Smooth muscle cell (in vitro differentiated cells): ENCODE measurements at regions not wholly inside any gene's neighbourhood (a gene's known extent, or its start where the extent isn't known, plus 50 kb on each side); places are given as distances from the start of the nearest gene placed in this dataset.

Experiments used
- DNase-seq: peaks from one replicate; lab custom pipeline; 2025; ENCODE audit not compliant: unreplicated experiment; lab: John Stamatoyannopoulos, UW
- H2AFZ ChIP-seq: fragments of 200-600 bp; sonication (generic); 2 replicates; pipeline ENCODE4 v1.6.0; 2016; ENCODE audit warnings: antibody characterized with exemption, low read depth, mild to moderate bottlenecking
- H3F3A ChIP-seq: fragments of 200-600 bp; sonication (generic); 2 replicates; pipeline ENCODE4 v1.6.0; 2017; ENCODE audit warnings: antibody characterized with exemption, low read depth
- H3K27ac ChIP-seq: fragments of 200-600 bp; sonication (generic); 2 replicates; pipeline ENCODE4 v1.5.1; 2016; ENCODE audit warnings: low read depth, mild to moderate bottlenecking
- H3K27me3 ChIP-seq: fragments of 200-600 bp; sonication (generic); 2 replicates; pipeline ENCODE4 v1.6.1; 2016; ENCODE audit warnings: low read depth, mild to moderate bottlenecking
- H3K36me3 ChIP-seq: fragments of 200-600 bp; sonication (generic); 2 replicates; pipeline ENCODE4 v1.5.1; 2016; ENCODE audit warnings: low read depth
- H3K4me1 ChIP-seq: fragments of 200-600 bp; sonication (generic); 2 replicates; pipeline ENCODE4 v1.5.1; 2016; ENCODE audit warnings: low read depth
- H3K4me2 ChIP-seq: fragments of 200-600 bp; sonication (generic); 2 replicates; pipeline ENCODE4 v1.6.0; 2016; ENCODE audit warnings: mild to moderate bottlenecking
- H3K4me3 ChIP-seq: fragments of 200-600 bp; sonication (generic); 2 replicates; pipeline ENCODE4 v1.5.1; 2016; ENCODE audit warnings: mild to moderate bottlenecking
- H3K79me2 ChIP-seq: fragments of 200-600 bp; sonication (generic); 2 replicates; pipeline ENCODE4 v1.6.0; 2016; ENCODE audit warnings: low read depth, mild to moderate bottlenecking
- H3K9ac ChIP-seq: fragments of 200-600 bp; sonication (generic); 2 replicates; pipeline ENCODE4 v1.6.0; 2016; ENCODE audit warnings: low read depth
- H3K9me3 ChIP-seq: fragments of 200-600 bp; sonication (generic); replicated peaks from 2 replicates; pipeline ENCODE4 v1.5.1; 2016; ENCODE audit warnings: low read depth
- H4K20me1 ChIP-seq: fragments of 200-600 bp; sonication (generic); 2 replicates; pipeline ENCODE4 v1.6.0; 2016; ENCODE audit warnings: low read depth
- CTCF ChIP-seq: fragments of 200-600 bp; sonication (generic); IDR thresholded peaks from 2 replicates; pipeline ENCODE4 v1.5.1; 2017; ENCODE audit warnings: borderline replicate concordance, mild to moderate bottlenecking, antibody characterized with exemption; ENCODE audit not compliant: insufficient read depth, poor library complexity, severe bottlenecking
- WGBS: methylation state at CpG from one replicate; pipeline ENCODE4 v1.1.7; 2016; ENCODE audit warnings: low lambda C conversion rate; 5-methylcytosine and 5-hydroxymethylcytosine counted together

DNA sequence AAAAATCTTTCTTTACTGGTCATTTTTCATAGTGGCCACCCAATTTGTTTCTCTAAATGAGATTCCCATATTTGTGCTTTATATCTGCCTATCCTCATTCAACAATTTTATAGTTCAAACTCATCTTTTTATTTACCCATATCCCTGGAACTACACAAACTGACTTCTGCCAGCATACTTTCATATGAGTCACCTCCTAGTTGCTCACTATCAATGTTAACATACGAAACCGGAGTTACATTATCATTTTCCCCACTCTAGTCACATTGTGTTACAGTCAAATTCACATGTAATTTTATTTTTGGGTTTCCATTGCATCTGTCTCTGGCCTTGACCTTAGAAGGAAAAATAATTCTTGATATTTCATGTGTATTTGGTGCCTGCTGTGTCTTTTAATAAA is 499.4 kb downstream of the MAFB start:
- H3K36me3 ChIP-seq = no peaks in the 10 kb centered on the region
- no peaks in the 10 kb centered on the region for H3K4me1 ChIP-seq
- no peak overlapping the region for H3K4me3 ChIP-seq
- peak overlapping the region; percentile 11 for H3K4me2 ChIP-seq
- TF ChIP-seq CTCF = no peak
- H3K9me3 ChIP-seq = no peaks in the 10 kb centered on the region
- no peak for DNase-seq
- H2AFZ ChIP-seq = no peak overlapping the region
- H3K27ac ChIP-seq = no peak overlapping the region
- H4K20me1 ChIP-seq = no peaks in the 10 kb centered on the region
- 16% methylated on average over 2 of the region's 2 CpGs for WGBS
- no peaks in the 10 kb centered on the region for H3K79me2 ChIP-seq
- H3K9ac ChIP-seq = no peak overlapping the region
- no peaks in the 10 kb centered on the region for H3F3A ChIP-seq
- H3K27me3 ChIP-seq = no peaks in the 10 kb centered on the region

DNA sequence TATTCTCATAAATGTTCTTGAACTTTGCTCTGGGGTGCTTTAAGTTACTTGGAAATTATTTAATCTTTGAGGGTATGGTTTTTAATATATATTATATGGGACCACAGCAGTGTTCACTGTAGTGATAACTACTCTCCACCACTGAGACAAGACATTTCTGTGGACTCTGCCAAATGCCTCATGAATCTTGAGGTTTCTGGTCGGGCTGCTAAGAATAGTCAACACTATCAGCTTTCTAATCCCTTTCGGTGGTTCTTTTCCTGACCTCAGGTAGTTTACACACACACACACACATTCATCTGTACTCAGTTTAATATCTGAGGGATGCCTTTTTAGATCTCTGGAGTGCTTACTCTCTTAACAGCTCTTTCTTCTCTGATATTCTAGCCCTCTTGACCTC is 500.7 kb downstream of the MAFB start:
- no peaks in the 10 kb centered on the region for H3K79me2 ChIP-seq
- H3K4me2 ChIP-seq = no peak overlapping the region
- H3K27me3 ChIP-seq = no peaks in the 10 kb centered on the region
- H2AFZ ChIP-seq = no peak overlapping the region
- no peak for DNase-seq
- no peaks in the 10 kb centered on the region for H4K20me1 ChIP-seq
- H3K27ac ChIP-seq = no peak overlapping the region
- no peaks in the 10 kb centered on the region for H3K4me1 ChIP-seq
- H3K36me3 ChIP-seq = no peaks in the 10 kb centered on the region
- no peak overlapping the region for H3K4me3 ChIP-seq
- H3K9ac ChIP-seq = no peak overlapping the region
- no peaks in the 10 kb centered on the region for H3K9me3 ChIP-seq
- no peak for TF ChIP-seq CTCF
- H3F3A ChIP-seq = no peaks in the 10 kb centered on the region
- WGBS = 50% methylated on average over 2 of the region's 2 CpGs

DNA sequence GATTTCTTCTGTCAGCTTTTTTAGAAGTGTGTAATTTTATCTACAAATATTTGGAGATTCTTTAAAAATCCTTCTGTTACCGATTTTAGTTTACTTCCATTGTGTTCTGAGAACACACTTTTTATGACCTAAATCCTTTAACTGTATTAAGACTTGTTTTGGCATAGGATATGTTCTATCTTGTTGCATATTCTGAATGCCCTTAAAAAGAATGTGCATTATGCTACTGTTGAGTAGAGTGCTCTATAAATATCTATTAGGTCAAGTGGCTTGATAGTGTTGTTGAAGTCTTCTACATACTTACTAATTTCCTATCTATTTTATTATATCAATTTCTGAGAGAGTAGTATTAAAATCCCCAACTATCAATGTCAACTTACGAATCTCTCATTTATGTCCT is 502.2 kb downstream of the MAFB start:
- Histone ChIP-seq H3K36me3 (no peaks in the 10 kb centered on the region), H3K79me2 (no peaks in the 10 kb centered on the region), H3K27ac (no peak overlapping the region), H3K9ac (no peak overlapping the region), H3K4me1 (peaks cover 3% of the 10 kb centered on the region), H4K20me1 (no peaks in the 10 kb centered on the region), H3F3A (no peaks in the 10 kb centered on the region), H2AFZ (no peak overlapping the region), H3K4me2 (no peak overlapping the region), H3K27me3 (no peaks in the 10 kb centered on the region), H3K4me3 (no peak overlapping the region), H3K9me3 (no peaks in the 10 kb centered on the region)
- no peak for TF ChIP-seq CTCF
- WGBS = 89% methylated on average over 2 of the region's 2 CpGs
- no peak for DNase-seq

GRCh38 chr20:40181676-40182075 is 507.4 kb downstream of the MAFB start:
- Histone ChIP-seq H3K4me2 (no peak overlapping the region), H3F3A (no peaks in the 10 kb centered on the region), H4K20me1 (no peaks in the 10 kb centered on the region), H3K4me1 (peaks cover 3% of the 10 kb centered on the region), H3K4me3 (no peak overlapping the region), H2AFZ (no peak overlapping the region), H3K9me3 (no peaks in the 10 kb centered on the region), H3K27me3 (no peaks in the 10 kb centered on the region), H3K79me2 (no peaks in the 10 kb centered on the region), H3K36me3 (no peaks in the 10 kb centered on the region), H3K27ac (no peak overlapping the region), H3K9ac (no peak overlapping the region)
- TF ChIP-seq CTCF = no peak
- WGBS = 91% methylated on average over 3 of the region's 3 CpGs
- DNase-seq = no peak
